ENCODE measurements at regions not wholly inside any gene's neighbourhood (a gene's known extent, or its start where the extent isn't known, plus 50 kb on each side); places are given as distances from the start of the nearest gene placed in this dataset.

GRCh38 chr10:28463141-28463540 lies 69.8 kb upstream of the WAC start:
- no peak for TF ChIP-seq CTCF (IDR thresholded peaks at IDR 0.05)
- no peak for TF ChIP-seq POLR2A (IDR thresholded peaks at IDR 0.05)
- TF ChIP-seq POLR2AphosphoS5 (IDR thresholded peaks at IDR 0.05) = no peak
